ENCODE measurements at regions not wholly inside any gene's neighbourhood (a gene's known extent, or its start where the extent isn't known, plus 50 kb on each side); places are given as distances from the start of the nearest gene placed in this dataset.

GRCh38 chr5:4113426-4113825 lies 517.8 kb downstream of the IRX1 start:
- H3K9me3 ChIP-seq, result no peaks in the 10 kb centered on the region
- no peak for DNase-seq
- H3K4me3 ChIP-seq (replicated peaks in 1 of 3), result no peak overlapping the region
- no peaks in the 10 kb centered on the region for H3K4me1 ChIP-seq
- H3K36me3 ChIP-seq, result no peaks in the 10 kb centered on the region
- H3K27me3 ChIP-seq, result no peaks in the 10 kb centered on the region
- intact Hi-C loops (cut with DNase I), result no loop called here
- TF ChIP-seq, protein P1, sequence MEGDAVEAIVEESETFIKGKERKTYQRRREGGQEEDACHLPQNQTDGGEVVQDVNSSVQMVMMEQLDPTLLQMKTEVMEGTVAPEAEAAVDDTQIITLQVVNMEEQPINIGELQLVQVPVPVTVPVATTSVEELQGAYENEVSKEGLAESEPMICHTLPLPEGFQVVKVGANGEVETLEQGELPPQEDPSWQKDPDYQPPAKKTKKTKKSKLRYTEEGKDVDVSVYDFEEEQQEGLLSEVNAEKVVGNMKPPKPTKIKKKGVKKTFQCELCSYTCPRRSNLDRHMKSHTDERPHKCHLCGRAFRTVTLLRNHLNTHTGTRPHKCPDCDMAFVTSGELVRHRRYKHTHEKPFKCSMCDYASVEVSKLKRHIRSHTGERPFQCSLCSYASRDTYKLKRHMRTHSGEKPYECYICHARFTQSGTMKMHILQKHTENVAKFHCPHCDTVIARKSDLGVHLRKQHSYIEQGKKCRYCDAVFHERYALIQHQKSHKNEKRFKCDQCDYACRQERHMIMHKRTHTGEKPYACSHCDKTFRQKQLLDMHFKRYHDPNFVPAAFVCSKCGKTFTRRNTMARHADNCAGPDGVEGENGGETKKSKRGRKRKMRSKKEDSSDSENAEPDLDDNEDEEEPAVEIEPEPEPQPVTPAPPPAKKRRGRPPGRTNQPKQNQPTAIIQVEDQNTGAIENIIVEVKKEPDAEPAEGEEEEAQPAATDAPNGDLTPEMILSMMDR (IDR thresholded peaks at IDR 0.05), result no peak
- WGBS, 2 donors, result 71 to 76% methylated on average over 8 of the region's 8 CpGs
- no peak overlapping the region for H3K27ac ChIP-seq

DNA sequence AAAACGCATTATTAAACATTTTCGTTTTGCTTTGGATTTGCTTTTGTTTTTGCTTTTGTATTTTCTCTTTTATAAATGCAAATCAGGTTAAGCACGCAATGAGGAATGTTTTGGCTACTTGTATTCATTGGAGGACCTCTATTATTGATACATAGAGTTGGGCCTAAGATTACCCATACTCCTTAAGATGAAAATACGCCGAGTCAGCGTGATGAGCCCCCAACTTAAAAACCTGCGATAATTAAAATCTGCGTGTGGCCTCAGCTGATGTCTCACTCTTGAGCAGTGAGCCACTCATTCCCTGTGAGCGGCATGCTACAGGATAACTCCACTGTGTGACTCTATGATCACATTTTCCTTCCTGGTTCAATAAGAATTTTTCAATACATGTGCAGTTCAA lies 518.3 kb downstream of the IRX1 start:
- no peaks in the 10 kb centered on the region for H3K4me1 ChIP-seq
- WGBS, 2 donors, result 92 to 95% methylated on average over 9 of the region's 9 CpGs
- H3K9me3 ChIP-seq, result no peaks in the 10 kb centered on the region

GRCh38 chr5:4114452-4114851 lies 518.8 kb downstream of the IRX1 start:
- TF ChIP-seq, protein P1 (IDR thresholded peaks at IDR 0.05), result no peak
- TF ChIP-seq POLR2A (IDR thresholded peaks at IDR 0.05), result no peak
- Histone ChIP-seq H3K36me3 (no peaks in the 10 kb centered on the region), H3K4me3 (replicated peaks in 1 of 3) (no peak overlapping the region), H3K27me3 (no peaks in the 10 kb centered on the region), H3K27ac (no peak overlapping the region), H3K4me1 (no peaks in the 10 kb centered on the region), H3K9me3 (no peaks in the 10 kb centered on the region)
- 83 to 91% methylated on average over 4 of the region's 4 CpGs for WGBS, 2 donors
- intact Hi-C loops (cut with DNase I), result no loop called here
- DNase-seq, result no peak

More for the DNA sequence above, 518.3 kb downstream of the IRX1 start:
- intact Hi-C loops (cut with DNase I), result no loop called here
- H3K27ac ChIP-seq, result no peak overlapping the region
- no peak for DNase-seq
- H3K27me3 ChIP-seq, result no peaks in the 10 kb centered on the region
- H3K4me3 ChIP-seq (replicated peaks in 1 of 3), result no peak overlapping the region
- H3K36me3 ChIP-seq, result no peaks in the 10 kb centered on the region
- TF ChIP-seq, protein P1 (IDR thresholded peaks at IDR 0.05), result no peak
- TF ChIP-seq POLR2A (IDR thresholded peaks at IDR 0.05), result no peak

- WGBS, 2 donors, result 82 to 91% methylated on average over 3 of the region's 3 CpGs
- TF ChIP-seq, protein P1 (IDR thresholded peaks at IDR 0.05), result no peak
- no peak for TF ChIP-seq POLR2A (IDR thresholded peaks at IDR 0.05)
- Histone ChIP-seq H3K4me1 (no peaks in the 10 kb centered on the region), H3K27ac (no peak overlapping the region), H3K27me3 (no peaks in the 10 kb centered on the region), H3K4me3 (replicated peaks in 1 of 3) (no peak overlapping the region), H3K36me3 (no peaks in the 10 kb centered on the region), H3K9me3 (no peaks in the 10 kb centered on the region)
- intact Hi-C loops (cut with DNase I), result no loop called here
- DNase-seq, result no peak
Measured at GRCh38 chr5:4116834-4117233, 521.2 kb downstream of the IRX1 start.

DNA sequence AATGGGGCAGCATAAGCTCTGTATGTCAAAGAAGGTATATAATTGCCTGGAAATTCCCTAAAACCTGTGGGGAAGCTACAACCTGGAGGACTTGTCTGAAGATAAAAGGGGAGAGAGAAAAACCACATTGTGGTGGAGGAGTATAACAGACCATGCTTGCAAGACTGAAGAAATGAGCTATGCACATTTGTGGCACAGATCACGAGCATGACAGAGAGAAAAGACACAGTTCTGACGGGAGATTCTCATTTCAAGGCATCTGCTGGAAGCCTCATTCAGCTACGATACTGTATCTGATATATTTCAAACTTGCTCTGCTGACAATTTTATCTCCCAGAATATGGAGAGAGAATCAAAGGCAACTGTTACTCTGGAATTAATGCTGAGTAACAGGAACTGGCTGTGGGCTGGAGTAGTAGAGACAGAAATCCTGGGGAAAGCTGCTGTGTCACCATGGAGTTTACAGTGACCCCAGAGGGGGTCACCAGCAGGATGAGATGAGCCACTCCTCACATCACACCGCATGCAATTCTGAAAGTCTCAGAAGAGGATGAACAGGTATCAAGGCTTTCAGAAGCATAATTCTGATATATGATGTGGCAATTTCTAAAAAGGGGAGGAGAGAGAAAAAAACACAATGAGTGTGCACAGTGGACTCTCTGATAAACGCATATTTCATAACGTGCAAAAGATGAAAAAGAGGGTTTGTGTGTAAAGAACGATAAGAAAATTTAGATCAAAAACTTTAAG lies 528.8 kb downstream of the IRX1 start:
- WGBS, 2 donors, result 68 to 79% methylated on average over 7 of the region's 7 CpGs

More for the DNA sequence above, 528.8 kb downstream of the IRX1 start:
- H3K27ac ChIP-seq, result no peak overlapping the region
- intact Hi-C loops (cut with DNase I), result no loop called here
- DNase-seq, result no peak
- no peaks in the 10 kb centered on the region for H3K9me3 ChIP-seq
- H3K4me1 ChIP-seq, result no peaks in the 10 kb centered on the region
- no peak for TF ChIP-seq POLR2A (IDR thresholded peaks at IDR 0.05)
- TF ChIP-seq, protein P1 (IDR thresholded peaks at IDR 0.05), result no peak
- H3K27me3 ChIP-seq, result no peaks in the 10 kb centered on the region
- H3K36me3 ChIP-seq, result no peaks in the 10 kb centered on the region
- no peak overlapping the region for H3K4me3 ChIP-seq (replicated peaks in 1 of 3)

Measured in thyroid gland (tissue), 4 donors.